ENCODE measurements at regions not wholly inside any gene's neighbourhood (a gene's known extent, or its start where the extent isn't known, plus 50 kb on each side); places are given as distances from the start of the nearest gene placed in this dataset.

GRCh38 chrX:39199429-39199828 is 398.2 kb downstream of the MID1IP1 start:
- POLR2A ChIA-PET: no interaction called here
- DNase-seq: no peak
- Histone ChIP-seq H3K79me2 (ENCODE audit: insufficient read depth) (no peaks in the 10 kb centered on the region), H3K9me2 (no peaks in the 10 kb centered on the region), H3K4me1 (ENCODE audit: control insufficient read depth in 1 of 2, insufficient read depth in 2 of 2, low read depth in 1 of 2, low read length in 1 of 2) (no peaks in the 10 kb centered on the region), H3K36me3 (replicated peaks in 1 of 2; ENCODE audit: control insufficient read depth in 1 of 2, insufficient read depth in 2 of 2, low read length in 1 of 2) (no peaks in the 10 kb centered on the region), H3K4me2 (no peak overlapping the region), H3K4me3 (ENCODE audit: low read depth in 2 of 2, low read length in 1 of 2) (no peak overlapping the region), H3K27me3 (ENCODE audit: insufficient read depth) (no peaks in the 10 kb centered on the region; the same call in 1 of the 2 replicates), H3K27ac (ENCODE audit: low read depth in 2 of 2, low read length in 1 of 2) (no peak overlapping the region), H3K9ac (no peak overlapping the region), H2AFZ (ENCODE audit: low read depth) (no peak overlapping the region), H3K9me3 (no peaks in the 10 kb centered on the region), H3F3A (replicated peaks; ENCODE audit: insufficient read depth) (no peaks in the 10 kb centered on the region), H4K20me1 (ENCODE audit: insufficient read depth) (no peaks in the 10 kb centered on the region)
- TF ChIP-seq TEAD4 (IDR thresholded peaks at IDR 0.05; ENCODE audit: borderline replicate concordance, insufficient read depth): no peak
- no peak for TF ChIP-seq REST (IDR thresholded peaks at IDR 0.05; ENCODE audit: low read depth, low read length)
- TF ChIP-seq EZH2phosphoT487 (IDR thresholded peaks at IDR 0.05; ENCODE audit: borderline replicate concordance, low read depth): no peak
- no peak for TF ChIP-seq GABPA (IDR thresholded peaks at IDR 0.05; ENCODE audit: low read depth)
- TF ChIP-seq RCOR1 (IDR thresholded peaks at IDR 0.05; ENCODE audit: low read length): no peak
- TF ChIP-seq YY1 (IDR thresholded peaks at IDR 0.05; ENCODE audit: low read depth): no peak
- CTCF ChIA-PET: no interaction called here

GRCh38 chrX:39201305-39201990 is 400.2 kb downstream of the MID1IP1 start:
- Histone ChIP-seq H3K4me1 (ENCODE audit: control insufficient read depth in 1 of 2, insufficient read depth in 2 of 2, low read depth in 1 of 2, low read length in 1 of 2) (no peaks in the 10 kb centered on the region), H3K36me3 (replicated peaks in 1 of 2; ENCODE audit: control insufficient read depth in 1 of 2, insufficient read depth in 2 of 2, low read length in 1 of 2) (no peaks in the 10 kb centered on the region), H3K9me2 (no peaks in the 10 kb centered on the region), H3K4me2 (no peak overlapping the region), H3K4me3 (ENCODE audit: low read depth in 2 of 2, low read length in 1 of 2) (no peak overlapping the region), H3K9ac (no peak overlapping the region), H4K20me1 (ENCODE audit: insufficient read depth) (no peaks in the 10 kb centered on the region), H3K9me3 (no peaks in the 10 kb centered on the region), H3K27ac (ENCODE audit: low read depth in 2 of 2, low read length in 1 of 2) (no peak overlapping the region), H2AFZ (ENCODE audit: low read depth) (no peak overlapping the region), H3F3A (replicated peaks; ENCODE audit: insufficient read depth) (no peaks in the 10 kb centered on the region), H3K79me2 (ENCODE audit: insufficient read depth) (no peaks in the 10 kb centered on the region), H3K27me3 (ENCODE audit: insufficient read depth) (peaks cover 4% of the 10 kb centered on the region; the same call in 1 of the 2 replicates)
- TF ChIP-seq NRF1 (IDR thresholded peaks at IDR 0.05; ENCODE audit: low read depth, low read length) (no peak), MXI1 (IDR thresholded peaks at IDR 0.05; ENCODE audit: low read depth, low read length) (no peak), RFX5 (IDR thresholded peaks at IDR 0.05; ENCODE audit: low read length) (peak; percentile 94), PBX3 (IDR thresholded peaks at IDR 0.05) (no peak)
- WGBS (ENCODE audit: low lambda C conversion rate): 46% methylated on average over 6 of the region's 6 CpGs
- ChIA-PET CTCF (no interaction called here), POLR2A (no interaction called here)
- no peak for DNase-seq
